Stimulated activated memory B cell treated with anti-CD40 and anti-IgM and Interleukin-4, amounts not matched to agents 10 μg/mL and 1 μg/mL and 100 μg/mL, for 72 hours (primary cell): ENCODE measurements at regions not wholly inside any gene's neighbourhood (a gene's known extent, or its start where the extent isn't known, plus 50 kb on each side); places are given as distances from the start of the nearest gene placed in this dataset.

ENCODE experiments used
- ATAC-seq: fragments of 150-1000 bp; cut with Tn5 transposase; 2 replicates; pipeline ENCODE4 v1.10.0; 2021
- H3K27ac Mint-ChIP-seq: one replicate; pipeline ENCODE4 v1.8.0; 2022; ENCODE audit warnings: mild to moderate bottlenecking, mixed read lengths
- H3K27me3 Mint-ChIP-seq: one replicate; pipeline ENCODE4 v1.8.0; 2022; ENCODE audit warnings: mixed read lengths
- H3K36me3 Mint-ChIP-seq: one replicate; pipeline ENCODE4 v1.8.0; 2022; ENCODE audit warnings: mixed read lengths
- H3K4me1 Mint-ChIP-seq: one replicate; pipeline ENCODE4 v1.8.0; 2022; ENCODE audit warnings: mixed read lengths
- H3K4me3 Mint-ChIP-seq: one replicate; pipeline ENCODE4 v1.8.0; 2022; ENCODE audit warnings: mild to moderate bottlenecking, moderate library complexity, mixed read lengths
- H3K9me3 Mint-ChIP-seq: one replicate; pipeline ENCODE4 v1.8.0; 2022; ENCODE audit warnings: mixed read lengths

- H3K36me3 Mint-ChIP-seq = no peaks in the 10 kb centered on the region
- no peaks in the 10 kb centered on the region for H3K4me1 Mint-ChIP-seq
- no peaks in the 10 kb centered on the region for H3K27me3 Mint-ChIP-seq
- no peak for ATAC-seq
- H3K9me3 Mint-ChIP-seq = peaks cover 5% of the 10 kb centered on the region
- no peak overlapping the region for H3K4me3 Mint-ChIP-seq
- no peak overlapping the region for H3K27ac Mint-ChIP-seq
Observed at GRCh38 chr18:4603955-4604354, 148.8 kb upstream of the DLGAP1 start.

DNA sequence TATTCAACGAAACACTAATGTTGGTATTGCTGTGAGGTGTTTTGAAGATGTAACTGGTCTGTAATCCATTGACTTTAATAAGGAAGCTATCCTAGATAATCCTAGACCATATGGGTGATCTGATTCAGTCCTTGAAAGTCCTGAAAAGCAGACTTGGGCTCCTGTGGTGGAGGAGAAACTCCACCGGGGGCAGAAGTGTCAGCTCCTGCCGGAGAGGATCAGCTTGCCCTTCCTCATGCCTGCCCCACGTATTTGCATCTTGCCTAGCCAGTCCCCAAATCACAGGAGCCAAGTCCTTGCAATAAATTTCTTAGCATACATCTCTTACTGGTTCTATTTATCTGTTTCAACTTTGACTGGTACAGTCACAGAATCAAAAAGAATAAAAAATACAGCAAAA is 144.2 kb upstream of the DLGAP1 start:
- no peak for ATAC-seq
- peaks cover under 1% of the 10 kb centered on the region for H3K9me3 Mint-ChIP-seq
- no peaks in the 10 kb centered on the region for H3K36me3 Mint-ChIP-seq
- H3K4me3 Mint-ChIP-seq = no peak overlapping the region
- no peak overlapping the region for H3K27ac Mint-ChIP-seq
- no peaks in the 10 kb centered on the region for H3K4me1 Mint-ChIP-seq
- H3K27me3 Mint-ChIP-seq = no peaks in the 10 kb centered on the region

- Mint-ChIP-seq H3K27me3 (no peaks in the 10 kb centered on the region), H3K27ac (no peak overlapping the region), H3K36me3 (no peaks in the 10 kb centered on the region), H3K9me3 (no peaks in the 10 kb centered on the region), H3K4me3 (no peak overlapping the region), H3K4me1 (no peaks in the 10 kb centered on the region)
- no peak for ATAC-seq
Observed at GRCh38 chr18:4597301-4597700, 142.2 kb upstream of the DLGAP1 start.

- no peaks in the 10 kb centered on the region for H3K27me3 Mint-ChIP-seq
Observed at GRCh38 chr18:4593895-4594294, 138.8 kb upstream of the DLGAP1 start.

GRCh38 chr18:4593459-4593858 is 138.4 kb upstream of the DLGAP1 start:
- Mint-ChIP-seq H3K9me3 (no peaks in the 10 kb centered on the region), H3K36me3 (no peaks in the 10 kb centered on the region), H3K27me3 (no peaks in the 10 kb centered on the region), H3K4me3 (no peak overlapping the region), H3K27ac (no peak overlapping the region), H3K4me1 (no peaks in the 10 kb centered on the region)
- no peak for ATAC-seq

More at GRCh38 chr18:4593895-4594294, 138.8 kb upstream of the DLGAP1 start:
- H3K27ac Mint-ChIP-seq = no peak overlapping the region
- no peaks in the 10 kb centered on the region for H3K9me3 Mint-ChIP-seq
- no peaks in the 10 kb centered on the region for H3K36me3 Mint-ChIP-seq
- no peak for ATAC-seq
- no peaks in the 10 kb centered on the region for H3K4me1 Mint-ChIP-seq
- H3K4me3 Mint-ChIP-seq = no peak overlapping the region

- Mint-ChIP-seq H3K36me3 (no peaks in the 10 kb centered on the region), H3K27me3 (no peaks in the 10 kb centered on the region), H3K4me3 (no peak overlapping the region), H3K9me3 (no peaks in the 10 kb centered on the region), H3K27ac (no peak overlapping the region), H3K4me1 (no peaks in the 10 kb centered on the region)
- no peak for ATAC-seq
Observed at GRCh38 chr18:4589056-4589800, 134.1 kb upstream of the DLGAP1 start.

- Mint-ChIP-seq H3K9me3 (no peaks in the 10 kb centered on the region), H3K27ac (no peak overlapping the region), H3K36me3 (no peaks in the 10 kb centered on the region), H3K4me1 (no peaks in the 10 kb centered on the region), H3K27me3 (no peaks in the 10 kb centered on the region), H3K4me3 (no peak overlapping the region)
- ATAC-seq = no peak
Observed at GRCh38 chr18:4587204-4587603, 132.1 kb upstream of the DLGAP1 start.

DNA sequence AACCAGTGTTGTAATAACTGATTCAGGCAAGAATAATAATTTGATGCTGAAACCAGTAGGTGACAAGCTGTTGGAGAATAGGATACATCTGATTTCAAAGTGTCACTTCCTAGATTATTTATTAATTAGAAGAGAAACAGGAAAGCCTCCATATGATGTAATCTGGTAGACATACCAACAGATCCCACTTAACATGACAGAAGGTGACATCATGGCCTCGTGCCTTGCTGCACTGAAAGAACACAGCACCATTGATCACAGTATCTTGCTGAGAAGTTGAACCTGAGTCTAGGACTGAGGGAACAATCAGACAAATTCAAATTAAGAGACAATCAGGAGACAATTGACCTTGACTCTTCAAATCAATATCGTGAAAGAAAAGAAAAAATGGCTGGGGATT is 131.6 kb upstream of the DLGAP1 start:
- Mint-ChIP-seq H3K36me3 (no peaks in the 10 kb centered on the region), H3K27me3 (no peaks in the 10 kb centered on the region), H3K9me3 (peaks cover 3% of the 10 kb centered on the region), H3K27ac (no peak overlapping the region), H3K4me1 (no peaks in the 10 kb centered on the region), H3K4me3 (no peak overlapping the region)
- no peak for ATAC-seq

DNA sequence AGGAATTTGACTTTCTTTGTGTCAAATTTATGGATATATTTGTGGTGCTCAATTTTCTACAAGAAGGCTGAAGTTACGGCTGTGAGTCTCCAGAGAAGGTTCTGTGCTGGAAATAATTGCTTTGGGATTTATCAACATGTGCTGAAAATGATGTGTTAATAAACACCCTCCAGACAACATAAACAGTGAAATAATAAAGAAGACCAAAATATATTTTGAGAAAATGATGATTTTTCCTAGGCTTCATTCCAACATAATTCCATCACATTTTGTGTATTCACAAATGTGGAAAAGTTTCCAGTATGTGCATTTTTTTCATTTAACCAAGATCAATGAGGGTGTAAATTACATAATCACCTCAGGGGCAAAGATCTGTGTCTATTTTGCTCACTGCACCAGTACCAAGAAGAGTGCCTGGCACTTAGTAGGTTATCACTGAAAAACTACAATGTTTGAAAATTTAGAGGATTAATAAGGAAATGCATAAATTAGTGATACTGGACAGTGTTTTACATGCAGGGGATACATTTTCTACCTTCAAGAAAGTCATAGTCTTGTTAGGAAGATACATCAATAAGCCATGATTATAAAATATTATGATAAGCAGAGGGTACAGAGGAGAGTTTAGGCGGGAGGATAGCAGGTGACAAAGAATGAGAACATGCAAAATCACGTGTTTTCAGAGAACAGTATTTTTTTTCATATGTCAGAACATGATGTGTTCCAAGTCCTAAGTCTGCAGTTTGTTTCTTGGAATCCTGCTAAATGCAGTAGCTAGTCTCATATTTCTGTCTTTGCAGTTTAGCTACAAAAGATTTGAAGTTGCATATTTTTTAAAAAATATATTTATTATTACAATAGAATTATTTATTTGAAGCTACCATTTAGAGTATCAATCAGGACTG is 127.6 kb upstream of the DLGAP1 start:
- Mint-ChIP-seq H3K27me3 (no peaks in the 10 kb centered on the region), H3K9me3 (peaks cover 6% of the 10 kb centered on the region), H3K36me3 (no peaks in the 10 kb centered on the region), H3K27ac (no peak overlapping the region), H3K4me1 (no peaks in the 10 kb centered on the region), H3K4me3 (no peak overlapping the region)
- ATAC-seq = no peak

DNA sequence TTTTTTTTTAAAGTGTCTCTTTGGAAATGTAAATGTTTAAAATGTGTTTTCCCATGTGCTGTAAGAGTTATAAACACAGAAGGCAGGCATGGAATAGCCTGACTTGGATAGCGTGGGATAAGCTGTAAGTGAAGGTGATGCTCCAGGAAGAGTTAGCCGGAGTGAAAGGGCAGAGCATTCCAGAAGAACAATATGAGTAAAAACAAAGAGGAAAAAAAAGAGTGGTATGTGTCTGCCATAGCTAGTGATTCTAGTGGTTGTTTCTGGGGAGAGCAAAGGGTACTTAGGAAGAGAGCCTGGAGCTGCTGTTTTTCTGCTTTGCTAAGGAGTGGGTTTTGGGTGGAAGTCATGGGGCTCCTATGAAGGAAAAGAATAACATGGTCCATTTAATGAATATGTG is 126.9 kb upstream of the DLGAP1 start:
- no peaks in the 10 kb centered on the region for H3K36me3 Mint-ChIP-seq
- no peak for ATAC-seq
- H3K27ac Mint-ChIP-seq = no peak overlapping the region
- no peaks in the 10 kb centered on the region for H3K27me3 Mint-ChIP-seq
- H3K9me3 Mint-ChIP-seq = peaks cover 6% of the 10 kb centered on the region
- H3K4me1 Mint-ChIP-seq = no peaks in the 10 kb centered on the region
- H3K4me3 Mint-ChIP-seq = no peak overlapping the region

GRCh38 chr18:4578449-4578848 is 123.3 kb upstream of the DLGAP1 start:
- no peak for ATAC-seq
- no peaks in the 10 kb centered on the region for H3K36me3 Mint-ChIP-seq
- no peaks in the 10 kb centered on the region for H3K27me3 Mint-ChIP-seq
- no peak overlapping the region for H3K4me3 Mint-ChIP-seq
- H3K9me3 Mint-ChIP-seq = peaks cover 12% of the 10 kb centered on the region
- H3K27ac Mint-ChIP-seq = no peak overlapping the region
- H3K4me1 Mint-ChIP-seq = no peaks in the 10 kb centered on the region

GRCh38 chr18:4573735-4574134 is 118.6 kb upstream of the DLGAP1 start:
- Mint-ChIP-seq H3K27me3 (no peaks in the 10 kb centered on the region), H3K4me3 (no peak overlapping the region), H3K4me1 (no peaks in the 10 kb centered on the region), H3K9me3 (peaks cover 14% of the 10 kb centered on the region), H3K27ac (no peak overlapping the region), H3K36me3 (no peaks in the 10 kb centered on the region)
- ATAC-seq = no peak

DNA sequence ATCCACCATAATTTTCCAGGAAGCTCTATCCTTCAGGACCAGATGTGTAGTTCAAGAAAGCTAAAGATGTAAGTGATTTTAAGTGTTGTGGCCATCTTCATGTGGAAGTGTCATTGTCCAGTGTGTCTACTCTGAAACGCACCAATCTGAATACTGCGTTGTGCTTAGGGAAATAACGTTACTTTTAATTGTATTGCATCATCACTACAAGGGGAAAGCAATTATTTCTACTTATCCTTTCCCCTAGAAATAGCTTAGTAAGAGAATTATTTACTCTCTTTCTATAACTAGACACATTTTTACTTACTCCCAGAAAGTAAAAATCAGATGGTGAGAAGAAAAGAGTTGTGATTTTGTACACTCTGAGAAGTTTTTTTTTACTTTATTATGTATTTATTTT is 102.4 kb upstream of the DLGAP1 start:
- Mint-ChIP-seq H3K27ac (no peak overlapping the region), H3K36me3 (no peaks in the 10 kb centered on the region), H3K4me1 (no peaks in the 10 kb centered on the region), H3K27me3 (no peaks in the 10 kb centered on the region), H3K4me3 (no peak overlapping the region), H3K9me3 (peaks cover 3% of the 10 kb centered on the region)
- no peak for ATAC-seq

DNA sequence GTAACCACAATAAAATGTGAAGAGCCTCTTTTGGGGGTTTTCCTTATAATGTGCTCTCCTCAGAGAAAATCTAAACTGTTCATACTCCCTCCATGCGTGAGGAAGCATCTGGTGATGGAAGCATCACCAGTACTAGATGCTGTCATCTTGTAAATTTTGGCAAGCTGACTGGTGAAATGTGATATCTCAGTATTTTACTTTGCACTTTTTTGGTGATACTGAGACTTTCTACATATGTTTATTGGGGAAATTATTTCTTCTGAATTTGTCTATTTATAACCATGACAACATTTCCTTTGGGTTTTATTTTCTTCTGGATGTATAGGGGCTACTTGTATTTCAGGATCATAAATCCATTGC is 95.9 kb upstream of the DLGAP1 start:
- no peaks in the 10 kb centered on the region for H3K27me3 Mint-ChIP-seq
- H3K4me3 Mint-ChIP-seq = no peak overlapping the region
- no peak for ATAC-seq
- H3K9me3 Mint-ChIP-seq = peaks cover 5% of the 10 kb centered on the region
- no peaks in the 10 kb centered on the region for H3K4me1 Mint-ChIP-seq
- no peak overlapping the region for H3K27ac Mint-ChIP-seq
- no peaks in the 10 kb centered on the region for H3K36me3 Mint-ChIP-seq

DNA sequence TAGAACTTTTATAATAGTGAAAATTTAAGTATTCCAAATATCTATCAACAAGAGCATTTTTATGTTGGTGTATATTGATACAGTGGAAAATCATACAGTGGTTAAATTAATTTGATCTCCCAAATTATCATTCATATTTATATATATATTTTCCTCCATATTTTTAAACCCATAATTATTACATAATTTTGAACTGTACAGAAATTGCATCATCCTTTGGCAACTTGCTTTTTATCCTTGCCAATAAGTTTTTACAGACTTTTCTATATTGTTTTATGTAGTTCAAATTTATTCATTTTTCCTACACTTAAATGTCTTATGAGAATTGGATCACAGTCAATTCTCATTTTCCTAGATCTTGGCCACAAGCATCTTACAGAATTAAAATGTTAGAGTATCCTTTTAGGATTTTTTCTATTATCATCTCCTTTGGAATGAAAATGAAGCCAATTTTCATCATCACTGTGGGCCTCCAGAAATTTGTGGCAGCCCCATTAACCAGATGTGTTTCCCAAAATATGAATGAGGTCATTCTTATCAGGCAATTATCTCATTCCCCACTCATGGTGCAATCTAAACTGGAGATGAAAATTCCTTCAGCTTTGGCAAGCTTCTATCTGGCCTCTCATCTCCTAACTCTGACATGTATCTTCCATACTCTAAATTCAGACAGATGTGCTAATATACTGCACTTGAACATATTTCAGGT is 94.2 kb upstream of the DLGAP1 start:
- H3K4me1 Mint-ChIP-seq = no peaks in the 10 kb centered on the region
- H3K36me3 Mint-ChIP-seq = no peaks in the 10 kb centered on the region
- ATAC-seq = no peak
- H3K9me3 Mint-ChIP-seq = peaks cover 3% of the 10 kb centered on the region
- no peaks in the 10 kb centered on the region for H3K27me3 Mint-ChIP-seq
- no peak overlapping the region for H3K27ac Mint-ChIP-seq
- H3K4me3 Mint-ChIP-seq = no peak overlapping the region
